ENCODE measurements at regions not wholly inside any gene's neighbourhood (a gene's known extent, or its start where the extent isn't known, plus 50 kb on each side); places are given as distances from the start of the nearest gene placed in this dataset.

DNA sequence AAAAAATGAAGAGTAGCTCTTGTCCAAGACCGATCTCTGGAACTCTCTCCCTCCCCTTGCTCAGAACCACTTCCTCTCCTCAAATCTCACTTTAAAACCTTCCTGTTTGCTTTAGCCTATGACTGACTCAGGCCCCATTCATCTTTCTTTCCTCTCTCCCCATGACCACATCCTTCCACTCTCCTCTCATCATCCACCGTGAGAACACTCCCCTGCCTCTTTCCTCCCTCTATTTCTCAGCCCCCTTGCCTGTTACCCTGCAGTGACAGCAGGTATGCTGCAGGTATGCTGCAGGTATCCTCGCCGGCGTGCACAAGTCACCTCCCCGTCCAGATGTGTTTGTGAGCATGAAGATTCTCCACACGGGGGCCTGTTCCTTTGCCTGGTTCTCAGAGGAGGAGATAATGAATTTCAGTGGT is 505.3 kb downstream of the CCDC171 start:
- TF ChIP-seq, protein P1, sequence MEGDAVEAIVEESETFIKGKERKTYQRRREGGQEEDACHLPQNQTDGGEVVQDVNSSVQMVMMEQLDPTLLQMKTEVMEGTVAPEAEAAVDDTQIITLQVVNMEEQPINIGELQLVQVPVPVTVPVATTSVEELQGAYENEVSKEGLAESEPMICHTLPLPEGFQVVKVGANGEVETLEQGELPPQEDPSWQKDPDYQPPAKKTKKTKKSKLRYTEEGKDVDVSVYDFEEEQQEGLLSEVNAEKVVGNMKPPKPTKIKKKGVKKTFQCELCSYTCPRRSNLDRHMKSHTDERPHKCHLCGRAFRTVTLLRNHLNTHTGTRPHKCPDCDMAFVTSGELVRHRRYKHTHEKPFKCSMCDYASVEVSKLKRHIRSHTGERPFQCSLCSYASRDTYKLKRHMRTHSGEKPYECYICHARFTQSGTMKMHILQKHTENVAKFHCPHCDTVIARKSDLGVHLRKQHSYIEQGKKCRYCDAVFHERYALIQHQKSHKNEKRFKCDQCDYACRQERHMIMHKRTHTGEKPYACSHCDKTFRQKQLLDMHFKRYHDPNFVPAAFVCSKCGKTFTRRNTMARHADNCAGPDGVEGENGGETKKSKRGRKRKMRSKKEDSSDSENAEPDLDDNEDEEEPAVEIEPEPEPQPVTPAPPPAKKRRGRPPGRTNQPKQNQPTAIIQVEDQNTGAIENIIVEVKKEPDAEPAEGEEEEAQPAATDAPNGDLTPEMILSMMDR (IDR thresholded peaks at IDR 0.05; ENCODE audit: poor library complexity): no peak
- no peak for TF ChIP-seq EZH2phosphoT487 (IDR thresholded peaks at IDR 0.05; ENCODE audit: low read depth, severe bottlenecking, unreplicated experiment)
- no peak for TF ChIP-seq EZH2 (IDR thresholded peaks at IDR 0.05; ENCODE audit: borderline replicate concordance)
